Fibroblast of villous mesenchyme (primary cell): ENCODE measurements at regions not wholly inside any gene's neighbourhood (a gene's known extent, or its start where the extent isn't known, plus 50 kb on each side); places are given as distances from the start of the nearest gene placed in this dataset.
"Not testable (repeated sequence)": the region's sequence is repeated elsewhere in the genome, so short reads cannot be mapped to it uniquely, and the experiment has no call there.

ENCODE experiments used
- DNase-seq: peaks from one replicate; pipeline ENCODE4 v3.0.0-alpha.2; 2010; ENCODE audit warnings: low read depth
- H3K4me3 ChIP-seq: 2 replicates; pipeline ENCODE4 v1.5.1; 2011; ENCODE audit warnings: low read depth, mild to moderate bottlenecking, low read length
- TF ChIP-seq, protein P1 (sequence below): IDR thresholded peaks from 2 replicates; pipeline ENCODE4 v1.5.1; 2012; ENCODE audit warnings: low read depth, mild to moderate bottlenecking, low read length; ENCODE audit not compliant: insufficient read depth

DNA sequence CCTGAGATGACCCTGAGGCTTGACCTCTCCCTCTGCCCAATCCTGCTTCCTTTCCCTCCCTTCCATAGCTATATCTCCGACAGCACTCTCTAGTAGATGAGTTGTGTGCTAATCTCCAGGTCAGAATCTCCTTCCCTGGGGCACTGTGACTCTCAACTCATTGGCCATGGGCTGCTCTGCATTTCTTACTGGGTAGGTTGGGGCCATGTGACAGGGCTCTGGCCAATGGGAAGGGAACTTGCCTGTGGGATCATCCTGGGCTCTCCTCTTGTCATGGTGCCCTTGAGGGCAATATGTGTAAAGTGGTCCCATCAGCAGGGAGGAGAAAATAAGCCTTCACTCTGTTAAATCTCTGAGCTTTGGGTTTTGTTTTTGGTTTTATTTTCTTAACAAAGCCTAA lies 80.1 kb upstream of the ANKRD1 start:
- TF ChIP-seq, protein P1, sequence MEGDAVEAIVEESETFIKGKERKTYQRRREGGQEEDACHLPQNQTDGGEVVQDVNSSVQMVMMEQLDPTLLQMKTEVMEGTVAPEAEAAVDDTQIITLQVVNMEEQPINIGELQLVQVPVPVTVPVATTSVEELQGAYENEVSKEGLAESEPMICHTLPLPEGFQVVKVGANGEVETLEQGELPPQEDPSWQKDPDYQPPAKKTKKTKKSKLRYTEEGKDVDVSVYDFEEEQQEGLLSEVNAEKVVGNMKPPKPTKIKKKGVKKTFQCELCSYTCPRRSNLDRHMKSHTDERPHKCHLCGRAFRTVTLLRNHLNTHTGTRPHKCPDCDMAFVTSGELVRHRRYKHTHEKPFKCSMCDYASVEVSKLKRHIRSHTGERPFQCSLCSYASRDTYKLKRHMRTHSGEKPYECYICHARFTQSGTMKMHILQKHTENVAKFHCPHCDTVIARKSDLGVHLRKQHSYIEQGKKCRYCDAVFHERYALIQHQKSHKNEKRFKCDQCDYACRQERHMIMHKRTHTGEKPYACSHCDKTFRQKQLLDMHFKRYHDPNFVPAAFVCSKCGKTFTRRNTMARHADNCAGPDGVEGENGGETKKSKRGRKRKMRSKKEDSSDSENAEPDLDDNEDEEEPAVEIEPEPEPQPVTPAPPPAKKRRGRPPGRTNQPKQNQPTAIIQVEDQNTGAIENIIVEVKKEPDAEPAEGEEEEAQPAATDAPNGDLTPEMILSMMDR: no peak
- no peak for DNase-seq

DNA sequence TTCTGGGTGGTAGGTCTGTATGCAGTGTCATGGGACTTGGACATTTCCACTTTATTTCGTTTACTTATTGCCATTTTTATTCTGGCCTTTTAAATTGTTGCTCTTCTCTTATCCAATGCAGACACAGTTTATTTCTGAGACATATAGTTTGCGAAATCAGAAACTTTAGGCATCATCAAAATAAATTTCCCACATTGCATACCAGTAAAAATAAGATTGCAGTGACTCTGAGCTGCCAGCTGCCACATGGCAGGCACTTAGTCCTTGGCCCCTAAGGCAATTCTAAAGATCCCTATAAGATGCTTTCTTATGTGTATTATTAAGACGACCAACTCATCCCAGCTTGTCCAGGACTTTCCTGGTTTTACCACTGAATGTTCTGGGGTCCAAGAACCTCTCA lies 81.8 kb upstream of the ANKRD1 start:
- no peak overlapping the region for H3K4me3 ChIP-seq
- DNase-seq: no peak
- TF ChIP-seq, protein P1: no peak

More for the DNA sequence above, 80.1 kb upstream of the ANKRD1 start:
- no peak overlapping the region for H3K4me3 ChIP-seq

DNA sequence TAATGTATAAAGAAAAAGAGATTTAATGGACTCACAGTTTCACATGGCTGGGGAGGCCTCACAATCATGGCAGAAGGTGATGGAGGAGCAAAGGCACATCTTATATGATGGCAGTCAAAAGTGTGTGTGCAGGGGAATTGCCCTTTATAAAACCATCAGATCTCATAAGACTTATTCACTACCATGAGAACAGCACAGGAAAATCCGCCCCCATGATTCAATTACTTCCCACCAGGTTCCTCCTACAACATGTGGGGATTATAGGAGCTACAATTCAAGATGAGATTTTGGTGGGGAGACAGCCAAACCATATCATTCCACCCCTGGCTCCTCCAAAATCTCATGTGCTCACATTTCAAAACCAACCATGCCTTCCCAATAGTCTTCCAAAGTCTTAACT lies 82.5 kb upstream of the ANKRD1 start:
- DNase-seq, H3K4me3 ChIP-seq: not testable (repeated sequence)

DNA sequence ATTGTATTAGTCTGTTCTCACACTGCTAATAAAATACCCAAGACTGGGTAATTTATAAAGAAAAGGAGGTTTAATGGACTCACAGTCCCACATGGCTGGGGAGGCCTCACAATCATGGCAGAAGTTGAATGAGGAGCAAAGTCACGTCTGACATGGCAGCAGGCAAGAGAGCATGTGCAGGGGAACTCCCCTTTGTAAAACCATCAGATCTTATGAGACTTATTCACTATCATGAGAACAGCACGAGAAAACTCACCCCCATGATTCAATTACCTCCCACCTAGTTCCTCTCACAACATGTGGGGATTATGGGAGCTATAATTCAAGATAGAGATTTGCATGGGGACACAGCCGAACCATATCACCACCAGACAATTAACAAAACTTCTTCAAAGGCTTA lies 84.4 kb upstream of the ANKRD1 start:
- DNase-seq, H3K4me3 ChIP-seq: not testable (repeated sequence)

DNA sequence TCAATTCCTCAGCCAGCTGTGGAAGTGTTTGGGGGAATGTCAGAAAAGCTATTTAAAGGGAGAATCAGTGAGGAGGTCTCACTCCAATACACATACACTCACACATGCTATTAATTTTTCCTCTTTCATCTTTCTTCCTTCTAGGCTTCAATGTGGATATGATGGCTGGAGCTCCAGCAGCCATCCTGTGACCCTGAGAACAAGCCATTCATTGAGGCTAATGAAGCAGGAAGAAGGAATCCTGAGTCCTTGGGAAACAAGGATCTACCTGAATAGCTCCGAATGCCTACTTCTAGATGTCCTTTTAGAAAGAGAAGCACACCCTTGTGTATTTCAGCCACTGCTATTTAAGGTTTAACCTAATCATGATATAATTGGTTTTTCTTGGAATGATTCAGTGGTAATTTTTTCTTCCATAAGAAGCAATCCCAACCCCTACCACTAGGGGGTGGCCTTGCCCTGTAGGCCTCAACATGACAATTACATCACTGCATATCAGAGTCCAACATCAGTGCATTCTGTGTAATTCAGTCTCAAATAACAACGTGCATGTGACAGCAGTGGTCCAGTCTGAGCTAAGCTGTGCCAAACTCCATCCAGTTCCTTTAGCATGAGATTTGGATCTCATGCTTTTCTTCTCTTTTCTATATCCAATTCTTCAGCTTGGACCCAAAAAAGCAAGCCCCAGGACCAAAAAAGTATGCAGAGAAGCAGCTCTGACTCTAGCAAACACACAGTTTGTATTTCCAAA lies 85.3 kb upstream of the ANKRD1 start:
- DNase-seq: peak; percentile 77
- TF ChIP-seq, protein P1: peak; percentile 95
- no peak overlapping the region for H3K4me3 ChIP-seq

DNA sequence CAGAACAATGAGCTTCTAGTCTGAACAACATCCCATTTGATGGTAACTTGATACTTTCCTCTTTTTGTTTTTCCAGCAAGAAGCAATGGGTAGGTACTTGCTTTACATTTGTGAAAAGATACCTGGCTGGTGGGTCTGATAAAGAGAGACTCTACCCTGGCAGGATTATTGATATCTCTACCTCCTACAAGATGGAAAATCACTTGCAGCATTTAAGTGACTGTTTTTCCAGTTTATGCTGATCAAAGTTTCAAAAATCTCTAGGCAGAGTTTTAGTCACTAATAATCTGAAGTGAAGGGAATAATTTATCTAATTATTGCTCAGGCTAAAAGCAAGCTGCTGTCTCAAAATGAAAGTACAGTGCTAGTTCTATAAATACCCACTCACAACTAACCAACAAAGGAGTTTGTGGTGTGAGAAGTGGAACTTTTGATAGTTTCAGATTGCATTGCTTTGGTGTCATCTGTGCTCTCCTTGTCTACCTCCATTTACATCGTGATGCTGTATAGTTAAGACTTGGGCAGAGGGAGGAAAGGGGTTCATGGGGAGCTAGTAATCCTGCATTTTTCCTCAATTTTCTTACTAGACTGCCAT lies 86.0 kb upstream of the ANKRD1 start:
- TF ChIP-seq, protein P1: no peak
- no peak for DNase-seq

DNA sequence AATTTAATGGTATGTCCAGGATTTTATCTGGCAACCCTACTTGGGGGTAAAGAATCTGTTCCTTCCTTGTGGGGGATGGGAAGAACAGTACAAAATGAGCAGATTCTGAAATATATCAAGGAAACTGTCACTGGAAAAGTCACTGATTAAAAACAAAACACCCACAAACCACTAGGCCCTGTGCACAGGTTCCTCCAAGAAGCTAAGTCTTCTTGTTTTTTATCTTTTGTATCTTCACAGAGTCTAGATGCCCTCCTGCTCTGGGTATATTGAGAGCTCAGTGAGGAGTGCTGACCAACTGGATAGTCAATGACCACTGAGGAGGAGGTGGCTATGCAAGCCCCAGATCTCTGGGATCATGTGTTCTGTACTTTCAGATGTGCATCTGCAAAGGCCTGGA lies 86.8 kb upstream of the ANKRD1 start:
- no peak for DNase-seq
- TF ChIP-seq, protein P1: no peak
- no peak overlapping the region for H3K4me3 ChIP-seq

More for the DNA sequence above, 86.0 kb upstream of the ANKRD1 start:
- no peak overlapping the region for H3K4me3 ChIP-seq

DNA sequence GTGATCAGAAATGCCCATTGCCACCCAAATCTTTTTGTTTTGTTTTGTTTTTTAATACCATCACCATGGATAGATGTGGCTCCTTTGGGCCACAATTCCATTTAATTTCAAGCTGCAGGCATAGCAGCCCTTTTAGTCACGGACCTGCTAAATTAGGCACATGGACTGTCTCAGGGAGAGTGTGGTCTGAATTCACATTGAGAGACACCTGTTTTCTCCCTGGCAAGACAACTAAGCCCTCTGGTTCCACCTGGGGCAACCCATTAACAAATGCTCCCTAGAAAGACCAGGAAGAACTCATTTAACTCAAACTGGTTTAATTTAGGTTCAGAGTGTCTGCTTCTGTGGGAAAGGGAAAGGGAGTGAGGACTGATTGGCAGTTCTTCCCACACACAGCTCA lies 88.2 kb upstream of the ANKRD1 start:
- TF ChIP-seq, protein P1: no peak
- H3K4me3 ChIP-seq: no peak overlapping the region
- no peak for DNase-seq
